ENCODE measurements at regions not wholly inside any gene's neighbourhood (a gene's known extent, or its start where the extent isn't known, plus 50 kb on each side); places are given as distances from the start of the nearest gene placed in this dataset.

GRCh38 chr5:2113348-2114131 lies 230.8 kb upstream of the IRX4 start (continued):
- no peak for TF ChIP-seq ZNF462 (CRISPR knock-in tag; IDR thresholded peaks at IDR 0.05)
- TF ChIP-seq EZH2 (IDR thresholded peaks at IDR 0.05; ENCODE audit: low read depth, unreplicated experiment) = no peak
- no peak for TF ChIP-seq POLR2AphosphoS5 (IDR thresholded peaks at IDR 0.05; ENCODE audit: low read depth)
- no peak for TF ChIP-seq ZNF331 (CRISPR knock-in tag; IDR thresholded peaks at IDR 0.05; ENCODE audit: low read depth)
- no peak for TF ChIP-seq ZNF114 (CRISPR knock-in tag; IDR thresholded peaks at IDR 0.05)
- TF ChIP-seq NANOG (IDR thresholded peaks at IDR 0.05; ENCODE audit: borderline replicate concordance) = no peak

- no peak for TF ChIP-seq CREB1 (CRISPR knock-in tag; IDR thresholded peaks at IDR 0.05; ENCODE audit: low read depth)
- TF ChIP-seq REST (IDR thresholded peaks at IDR 0.05; ENCODE audit: unreplicated experiment) = no peak
- no peak for TF ChIP-seq NANOG (IDR thresholded peaks at IDR 0.05; ENCODE audit: borderline replicate concordance)
- no peak for TF ChIP-seq ETS1 (IDR thresholded peaks at IDR 0.05)
- no peak for TF ChIP-seq STAT1 (IDR thresholded peaks at IDR 0.05; ENCODE audit: unreplicated experiment)
- no peak for TF ChIP-seq ZNF331 (CRISPR knock-in tag; IDR thresholded peaks at IDR 0.05; ENCODE audit: low read depth)
- no peak for TF ChIP-seq ZNF114 (CRISPR knock-in tag; IDR thresholded peaks at IDR 0.05)
- no peak for TF ChIP-seq EZH2phosphoT487 (IDR thresholded peaks at IDR 0.05; ENCODE audit: unreplicated experiment)
- no peak for TF ChIP-seq EZH2 (IDR thresholded peaks at IDR 0.05; ENCODE audit: low read depth, unreplicated experiment)
- no peak for ATAC-seq
- no peak overlapping the region for H3K27ac Mint-ChIP-seq
These were observed 229.7 kb upstream of the IRX4 start for GRCh38 chr5:2112173-2113025.

More at GRCh38 chr5:2112173-2113025, 229.7 kb upstream of the IRX4 start:
- no peak overlapping the region for H3K4me3 Mint-ChIP-seq
- Histone ChIP-seq H3K4me3 (no peak overlapping the region), H3K4me2 (no peak overlapping the region), H3K27me3 (ENCODE audit: insufficient read depth) (no peaks in the 10 kb centered on the region), H2AFZ (peak overlapping the region; percentile 69), H3K4me1 (ENCODE audit: insufficient read depth) (no peaks in the 10 kb centered on the region), H3K79me2 (replicated peaks; ENCODE audit: insufficient read depth) (no peaks in the 10 kb centered on the region), H3K9me2 (ENCODE audit: insufficient read depth) (no peaks in the 10 kb centered on the region), H4K20me1 (replicated peaks; ENCODE audit: insufficient read depth) (no peaks in the 10 kb centered on the region), H3K36me3 (ENCODE audit: insufficient read depth) (no peaks in the 10 kb centered on the region), H3K27ac (ENCODE audit: low read depth) (no peak overlapping the region), H3F3A (replicated peaks; ENCODE audit: low read depth) (no peaks in the 10 kb centered on the region)
- peaks cover 2% of the 10 kb centered on the region for H3K27me3 Mint-ChIP-seq (ENCODE audit: insufficient read depth, low read depth, poor library complexity)
- H3K4me1 Mint-ChIP-seq = 0 out of 3 replicates have a peak, but pooled peaks cover 3% of the 10 kb centered on the region
- peaks cover 8% of the 10 kb centered on the region for H3K9me3 Mint-ChIP-seq
- peaks cover 3% of the 10 kb centered on the region; the same call in 1 of the 3 replicates for H3K36me3 Mint-ChIP-seq (ENCODE audit: low read depth)
- no peak for DNase-seq (ENCODE audit: low spot score)

Data from GM23338 (cell line).